ENCODE measurements at regions not wholly inside any gene's neighbourhood (a gene's known extent, or its start where the extent isn't known, plus 50 kb on each side); places are given as distances from the start of the nearest gene placed in this dataset.
"Not testable (repeated sequence)": the region's sequence is repeated elsewhere in the genome, so short reads cannot be mapped to it uniquely, and the experiment has no call there.

DNA sequence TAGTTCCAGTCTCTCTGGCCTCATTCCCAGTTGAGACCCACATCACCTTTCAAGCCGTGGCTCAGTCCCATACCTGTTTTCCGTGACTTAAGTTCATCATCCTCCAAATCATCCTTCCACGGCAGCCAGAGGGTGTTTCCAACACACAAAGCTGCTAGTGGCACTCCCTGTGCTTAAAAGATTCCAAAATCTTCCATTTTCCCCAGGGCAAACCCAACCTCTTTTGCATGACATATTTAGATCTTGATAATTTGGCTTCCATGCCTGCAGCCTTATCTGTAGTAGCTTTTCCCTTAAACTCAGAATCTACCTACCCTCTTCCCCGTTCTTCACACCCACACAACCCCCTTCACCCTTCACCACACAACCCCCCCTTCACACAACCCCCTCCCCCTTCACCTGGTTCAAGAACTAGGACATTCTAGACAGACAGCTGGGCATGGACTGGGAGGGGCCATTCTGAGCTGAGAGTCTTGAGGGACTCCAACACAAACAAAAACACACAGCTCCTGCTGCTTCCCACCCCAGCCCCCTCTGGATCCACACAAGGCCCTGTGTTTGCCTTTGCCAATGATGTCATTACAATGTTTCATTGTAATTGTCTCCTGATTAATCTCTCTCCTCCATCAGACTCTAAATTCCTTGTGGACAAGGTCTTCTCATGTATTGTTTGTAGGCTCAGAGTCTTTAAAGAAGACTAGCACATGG is 268.2 kb downstream of the SH3GL2 start:
- DNase-seq: no peak

DNA sequence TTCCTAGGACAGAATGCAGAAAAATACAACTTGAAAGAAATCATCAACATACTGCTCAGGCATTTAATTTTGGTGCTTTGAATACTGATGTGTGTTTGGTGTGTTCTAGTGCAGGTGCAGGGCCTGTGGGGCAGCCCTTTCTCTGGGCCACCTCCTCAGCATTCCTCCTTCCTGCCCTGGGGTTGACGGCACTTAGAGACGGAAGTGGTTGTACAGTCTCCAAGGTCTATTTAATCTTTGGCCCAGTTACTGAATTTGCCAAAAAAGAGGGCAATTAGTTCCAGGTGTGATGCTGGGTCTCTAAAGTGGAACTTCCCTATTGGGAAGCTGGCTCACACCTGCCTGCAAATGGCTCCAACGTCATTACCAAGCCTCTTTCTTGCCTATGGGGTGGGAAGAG is 269.0 kb downstream of the SH3GL2 start:
- no peak for DNase-seq

DNA sequence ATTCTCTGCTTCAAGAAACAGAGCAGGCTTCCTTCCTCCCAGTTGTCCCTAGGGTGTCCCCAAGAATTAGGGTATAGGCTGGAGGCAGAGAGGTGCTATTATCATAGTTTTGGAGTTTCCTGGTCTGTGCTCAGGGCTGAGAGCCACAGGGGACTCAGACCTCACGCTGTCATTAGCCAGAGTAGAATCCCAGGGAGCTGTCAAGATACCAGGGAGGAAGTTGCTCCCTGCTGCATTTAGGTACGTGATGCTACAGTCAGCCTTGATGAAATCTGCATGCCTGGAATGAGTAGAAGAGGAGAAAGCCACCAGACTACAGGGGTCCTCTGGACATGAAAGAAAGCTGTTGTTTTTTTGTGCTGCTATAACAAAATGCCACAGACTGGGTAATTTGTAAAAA is 273.2 kb downstream of the SH3GL2 start:
- DNase-seq: no peak

DNA sequence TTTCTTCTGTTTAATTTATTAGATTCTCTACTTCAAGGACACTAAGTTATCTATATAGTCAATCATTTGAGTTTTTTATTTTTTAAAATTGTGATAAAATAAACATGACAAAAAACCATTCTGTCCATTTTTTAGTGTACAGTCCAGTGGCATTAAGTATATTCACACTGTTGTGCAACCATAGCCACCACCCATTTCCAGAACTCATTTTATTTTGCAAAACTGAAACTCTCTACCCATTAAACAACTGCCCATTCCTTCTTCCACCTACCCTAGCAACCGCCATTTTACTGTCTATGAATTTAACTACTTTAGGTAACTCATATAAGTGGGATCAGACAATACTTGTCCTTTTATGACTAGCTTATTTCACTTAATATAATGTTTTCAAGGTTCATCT is 275.6 kb downstream of the SH3GL2 start:
- no peak for DNase-seq

DNA sequence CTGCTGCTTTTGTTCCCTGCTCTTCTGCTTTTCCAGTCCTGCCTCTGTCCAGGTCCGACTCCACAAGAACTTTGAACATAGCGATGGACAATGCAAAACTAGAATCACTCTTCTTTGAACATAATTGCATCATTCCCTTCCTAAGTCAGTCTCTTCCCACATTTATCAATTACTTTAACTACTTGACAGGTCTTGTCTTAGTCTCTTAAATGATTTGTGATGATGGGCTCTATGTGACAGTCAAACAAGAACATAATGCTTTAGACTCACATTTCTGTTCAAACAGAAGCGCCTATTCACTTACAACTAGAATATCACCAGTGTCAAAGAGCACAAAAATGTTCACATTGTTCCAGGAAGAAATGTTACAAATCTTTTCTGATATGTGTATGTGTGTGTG is 278.1 kb downstream of the SH3GL2 start:
- DNase-seq: no peak

DNA sequence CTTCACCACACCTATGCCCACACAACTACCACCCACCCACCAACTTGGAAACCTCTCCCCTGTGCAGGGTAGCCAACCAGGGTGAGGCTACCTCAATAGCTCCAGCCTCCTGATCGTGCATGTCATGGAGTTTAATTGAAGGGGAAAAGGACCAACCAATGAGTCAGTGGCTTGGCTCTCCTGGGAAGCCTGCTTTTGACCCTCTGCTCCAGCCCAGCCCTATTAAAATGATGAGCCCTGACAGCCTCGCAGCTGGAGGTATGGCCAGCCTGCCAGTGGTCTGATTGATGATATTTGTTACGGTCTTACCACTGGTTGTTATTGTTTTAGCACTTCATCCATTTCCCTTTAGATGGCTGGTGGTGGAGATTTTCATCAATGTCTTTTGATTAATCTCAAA is 280.4 kb downstream of the SH3GL2 start:
- no peak for DNase-seq

DNA sequence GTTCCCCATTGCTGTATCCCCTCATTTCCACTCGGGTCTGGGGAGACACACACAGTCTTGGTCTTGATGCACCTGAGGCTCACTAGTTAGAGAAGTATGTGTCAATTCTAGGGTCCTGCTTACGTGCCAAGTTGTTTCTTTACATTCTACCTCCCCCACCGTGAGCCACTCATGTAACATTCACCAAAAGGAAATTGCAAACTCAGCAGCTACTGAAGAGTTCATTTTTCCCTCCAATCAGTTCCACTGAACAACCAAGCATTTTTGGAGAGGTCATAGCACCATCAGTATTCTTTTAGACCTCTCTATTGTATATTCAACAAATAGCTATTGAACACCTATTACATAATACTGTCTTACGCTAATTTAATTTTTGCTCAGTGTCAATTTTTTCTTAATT is 281.1 kb downstream of the SH3GL2 start:
- no peak for DNase-seq

DNA sequence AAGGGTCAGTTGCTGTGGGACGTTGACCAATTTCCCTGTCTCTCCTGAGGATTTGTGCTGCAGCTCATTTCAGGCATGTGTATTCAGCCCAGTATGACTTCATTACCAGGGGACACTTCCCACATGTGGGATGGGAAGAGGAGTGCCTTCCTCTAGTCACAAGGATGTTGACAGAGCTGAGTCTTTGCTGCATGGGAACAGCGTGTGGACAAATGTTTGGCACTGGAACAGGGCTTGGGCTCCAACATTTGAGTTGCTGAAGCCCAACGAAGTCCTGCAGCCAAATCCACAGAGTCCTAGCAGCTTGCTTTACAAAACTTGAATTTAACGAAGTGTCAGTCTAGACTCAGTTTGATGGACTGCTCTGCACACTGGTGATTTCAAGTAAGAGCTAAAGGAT is 283.2 kb downstream of the SH3GL2 start:
- no peak for DNase-seq

DNA sequence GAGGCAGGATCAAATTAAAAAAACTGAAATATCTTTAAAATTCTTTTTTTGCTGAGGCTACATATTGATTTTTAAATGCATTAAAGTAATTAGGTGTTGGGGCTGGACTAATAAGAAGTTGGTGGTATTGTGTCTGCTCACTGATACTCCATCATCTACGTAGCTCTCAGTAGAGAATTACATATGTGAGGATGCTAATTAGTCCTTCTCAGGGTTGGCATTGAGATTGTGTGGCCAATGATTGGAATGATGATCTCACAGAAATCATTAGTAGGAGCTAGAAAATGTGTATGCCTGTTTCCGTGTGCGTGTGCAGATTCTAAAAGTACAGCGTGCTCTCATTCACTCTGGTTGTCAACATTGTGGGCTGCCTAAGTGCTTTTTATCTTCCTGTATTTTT is 283.8 kb downstream of the SH3GL2 start:
- no peak for DNase-seq

DNA sequence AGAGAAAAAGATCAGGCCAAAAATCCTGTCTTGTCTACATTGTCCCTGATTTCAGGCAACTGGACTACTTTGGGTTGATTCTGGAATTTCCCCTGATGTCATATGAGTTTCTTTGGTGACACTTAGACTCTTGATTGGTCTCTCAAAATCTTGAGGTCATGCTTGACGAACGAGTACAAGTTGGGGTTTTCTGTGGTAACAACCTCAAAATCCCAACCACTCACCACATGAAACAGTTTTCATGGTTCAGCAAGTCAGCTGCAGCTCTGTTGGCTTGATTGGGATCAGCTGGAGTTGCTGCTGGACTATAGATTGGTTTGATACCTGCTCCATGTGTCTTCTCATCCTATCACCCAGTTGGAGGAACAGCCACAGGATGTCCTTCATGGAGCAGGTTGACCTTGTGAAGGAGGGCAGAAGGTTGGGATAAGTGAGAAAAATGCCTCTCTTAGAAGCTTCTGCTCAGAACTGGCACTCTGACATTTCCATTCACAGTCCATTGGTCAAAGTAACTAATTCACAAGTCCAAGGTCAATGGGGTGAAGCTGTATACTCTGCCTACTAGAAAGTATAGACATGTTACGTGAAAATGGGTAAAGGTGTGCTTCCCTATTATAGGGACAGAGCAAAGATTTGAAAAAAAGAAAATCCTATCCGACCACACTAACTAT is 284.5 kb downstream of the SH3GL2 start:
- DNase-seq: no peak

DNA sequence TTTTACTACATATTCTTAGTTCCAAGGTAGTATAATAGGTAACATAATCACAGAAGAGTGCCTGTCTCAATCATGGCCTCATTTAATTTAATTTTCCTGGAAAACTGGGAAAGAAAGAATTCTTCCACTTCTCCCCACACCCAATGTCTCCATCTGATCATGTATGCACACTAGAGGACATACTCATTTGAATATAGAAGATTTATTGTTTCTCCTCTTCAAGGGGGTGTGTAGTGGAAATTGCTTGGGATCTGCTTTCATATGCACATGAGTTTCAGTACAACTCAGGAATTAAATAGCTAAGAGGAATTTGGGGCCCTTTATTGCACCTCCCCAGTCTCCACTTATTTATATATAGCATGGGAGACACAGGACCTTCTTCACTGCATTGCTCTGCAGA is 285.1 kb downstream of the SH3GL2 start:
- DNase-seq: no peak

DNA sequence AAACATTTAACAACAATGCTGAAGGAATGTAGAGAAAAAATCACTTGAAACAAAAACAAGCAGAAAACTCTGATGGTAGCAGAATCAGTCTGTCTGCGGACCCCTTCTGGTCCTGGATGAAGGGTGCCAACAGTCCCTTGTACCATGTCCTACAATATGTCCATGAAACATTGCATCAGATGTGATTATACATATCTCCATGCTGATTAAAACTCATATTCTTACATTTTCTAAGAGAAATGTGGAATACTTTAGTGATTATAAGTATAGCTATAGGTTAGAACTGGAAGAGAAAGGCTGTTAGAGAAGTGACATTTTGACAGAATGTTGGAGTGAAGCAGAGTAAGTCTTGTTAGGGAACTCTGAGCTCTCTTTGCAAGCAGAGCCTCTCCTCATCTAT is 286.1 kb downstream of the SH3GL2 start:
- DNase-seq: no peak

DNA sequence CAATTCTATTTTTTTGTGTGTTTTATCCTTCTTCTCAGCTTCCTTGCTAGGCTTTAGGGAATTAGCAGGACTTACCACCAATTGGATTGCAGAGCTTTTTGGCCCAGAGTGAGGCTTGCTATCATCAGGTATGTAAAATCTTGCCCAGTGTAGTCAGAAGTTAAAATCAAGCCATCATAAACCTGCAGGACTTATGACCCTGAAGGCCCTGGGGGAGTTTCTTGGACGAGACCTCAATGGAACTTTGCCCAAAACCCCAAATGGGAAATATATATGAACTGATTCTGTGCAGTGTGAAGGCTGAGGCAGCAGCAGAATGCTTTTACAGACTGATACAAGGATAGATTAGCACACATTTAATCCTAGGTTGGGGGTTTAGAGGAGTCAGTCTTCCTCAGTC is 287.0 kb downstream of the SH3GL2 start:
- DNase-seq: no peak

DNA sequence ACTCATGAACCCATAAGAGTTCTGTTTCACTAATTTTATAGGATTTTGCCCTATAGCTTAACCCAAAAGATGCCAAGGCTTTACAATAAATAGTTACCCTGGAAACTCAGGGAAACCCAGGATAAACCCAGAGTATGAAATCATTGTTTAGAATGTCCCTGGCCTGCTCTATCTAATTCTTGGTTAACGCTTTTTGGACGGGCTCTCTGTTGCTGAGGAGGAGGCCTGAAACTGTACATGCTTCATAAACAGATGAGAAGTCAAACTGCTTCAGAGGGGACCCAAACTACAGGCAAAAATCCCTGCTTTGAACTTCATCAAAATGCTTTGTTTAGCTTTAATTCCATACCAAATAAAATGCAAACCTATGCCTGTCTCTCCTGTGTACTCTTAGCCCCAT is 291.9 kb downstream of the SH3GL2 start:
- no peak for DNase-seq

DNA sequence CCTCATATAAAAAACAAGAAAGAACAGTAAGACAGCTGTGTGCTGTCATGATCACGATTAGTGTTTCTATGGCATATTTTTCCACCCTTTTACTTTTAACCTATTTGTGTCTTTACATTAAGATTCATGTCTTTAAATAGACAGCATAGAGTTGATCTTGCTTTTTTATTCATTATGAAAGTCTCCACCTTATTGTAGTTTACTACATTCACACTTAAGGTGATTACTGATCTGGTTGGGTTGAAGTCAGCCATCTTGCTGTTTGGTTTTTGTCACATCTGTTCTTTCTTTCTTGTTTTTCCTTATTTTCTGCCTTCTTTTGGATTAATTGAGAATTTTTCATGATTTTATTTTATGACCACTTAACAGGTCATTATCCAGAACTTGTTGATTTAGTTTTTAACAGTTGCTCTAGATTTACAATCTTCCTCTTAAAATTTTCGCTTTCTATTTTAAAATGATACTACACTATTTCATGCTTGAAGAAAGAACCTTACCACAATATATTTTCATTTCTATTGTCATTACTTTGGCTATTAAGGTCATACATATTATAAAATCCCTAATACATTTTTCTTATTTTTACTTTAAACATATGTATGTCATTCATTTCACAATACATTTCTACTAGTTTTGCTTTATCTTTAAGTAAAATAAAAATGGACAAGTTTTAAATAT is 292.5 kb downstream of the SH3GL2 start:
- DNase-seq: no peak

DNA sequence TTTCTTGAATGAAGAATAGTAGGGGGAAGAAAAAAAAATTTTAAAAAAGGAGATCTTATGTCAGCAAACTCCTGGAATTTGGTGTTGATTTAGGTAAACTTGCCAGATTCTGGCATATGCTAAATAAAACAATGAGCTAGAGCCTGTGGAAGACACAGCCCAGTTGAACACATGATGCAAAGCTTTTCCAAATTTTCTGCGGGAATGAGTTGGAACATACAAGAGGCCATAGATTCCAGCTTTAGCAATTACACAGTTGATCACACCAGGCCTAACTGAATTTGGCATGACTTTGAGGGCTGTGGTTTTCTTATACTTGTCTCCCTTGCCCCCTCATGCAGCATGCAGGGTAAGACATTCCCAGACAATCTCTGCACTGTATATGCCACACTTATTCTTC is 297.0 kb downstream of the SH3GL2 start:
- no peak for DNase-seq

DNA sequence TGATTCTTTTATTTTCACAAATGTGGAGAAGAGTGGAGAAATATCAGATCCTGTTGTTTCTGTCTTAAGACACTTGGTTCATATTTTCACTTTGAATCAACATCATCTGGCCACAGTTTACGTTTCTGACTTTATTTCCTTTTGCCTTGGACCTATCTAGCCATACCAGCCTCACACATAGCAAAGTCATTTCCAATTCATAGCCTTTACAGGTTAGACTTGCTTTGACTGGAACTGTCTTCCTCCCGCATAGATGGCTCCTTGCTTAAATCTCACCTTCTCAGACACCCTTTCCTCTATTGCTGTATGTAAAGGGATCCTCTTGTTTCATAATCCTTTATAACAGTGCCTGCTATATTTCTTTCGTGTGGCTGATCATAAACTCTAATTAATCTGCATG is 297.8 kb downstream of the SH3GL2 start:
- DNase-seq: no peak

DNA sequence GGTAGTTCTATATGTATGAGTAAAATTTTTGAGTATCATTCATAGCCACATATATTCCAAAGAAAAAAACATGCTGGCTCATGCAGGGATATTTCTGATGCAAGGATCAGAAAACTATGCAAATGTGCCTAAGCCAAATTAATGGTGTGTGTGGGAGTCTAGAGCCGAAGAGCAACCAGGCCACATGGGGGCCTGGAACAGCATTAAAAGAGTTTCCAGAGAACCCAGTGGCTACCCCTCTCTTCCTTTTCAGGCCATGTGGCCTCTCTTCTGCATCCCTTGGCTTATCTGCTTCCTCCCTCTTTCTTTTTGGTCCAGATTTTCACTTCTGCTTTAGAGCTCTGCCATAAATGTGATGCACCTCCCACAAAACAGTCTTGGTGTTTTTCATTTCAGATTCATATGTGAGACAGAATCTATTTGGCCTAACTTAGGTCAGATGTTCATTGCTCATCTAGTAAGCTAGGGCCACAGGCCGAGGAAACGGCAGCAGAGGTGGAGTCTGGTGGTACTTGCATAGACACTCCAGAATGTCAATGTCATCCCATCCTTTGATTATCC is 300.0 kb downstream of the SH3GL2 start:
- DNase-seq: no peak

DNA sequence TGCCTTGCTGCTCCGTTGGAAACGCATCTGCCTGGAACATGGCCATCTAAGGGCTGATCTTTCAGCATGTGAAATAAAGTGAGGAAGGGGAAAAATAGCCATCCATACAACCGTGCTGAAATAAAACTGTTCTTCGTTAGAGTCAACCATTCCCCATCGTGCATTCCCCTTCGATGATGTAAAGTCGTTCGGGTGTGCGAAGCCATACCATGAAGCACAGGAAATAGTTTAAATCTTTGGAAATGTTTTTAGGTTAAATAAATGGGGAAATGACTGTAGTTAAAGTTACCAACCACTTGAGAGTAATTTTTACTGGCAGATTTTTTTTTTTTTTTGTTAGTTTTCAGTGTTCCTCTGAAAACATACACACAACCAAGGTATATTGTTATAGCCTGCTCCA is 302.5 kb downstream of the SH3GL2 start:
- DNase-seq: no peak

DNA sequence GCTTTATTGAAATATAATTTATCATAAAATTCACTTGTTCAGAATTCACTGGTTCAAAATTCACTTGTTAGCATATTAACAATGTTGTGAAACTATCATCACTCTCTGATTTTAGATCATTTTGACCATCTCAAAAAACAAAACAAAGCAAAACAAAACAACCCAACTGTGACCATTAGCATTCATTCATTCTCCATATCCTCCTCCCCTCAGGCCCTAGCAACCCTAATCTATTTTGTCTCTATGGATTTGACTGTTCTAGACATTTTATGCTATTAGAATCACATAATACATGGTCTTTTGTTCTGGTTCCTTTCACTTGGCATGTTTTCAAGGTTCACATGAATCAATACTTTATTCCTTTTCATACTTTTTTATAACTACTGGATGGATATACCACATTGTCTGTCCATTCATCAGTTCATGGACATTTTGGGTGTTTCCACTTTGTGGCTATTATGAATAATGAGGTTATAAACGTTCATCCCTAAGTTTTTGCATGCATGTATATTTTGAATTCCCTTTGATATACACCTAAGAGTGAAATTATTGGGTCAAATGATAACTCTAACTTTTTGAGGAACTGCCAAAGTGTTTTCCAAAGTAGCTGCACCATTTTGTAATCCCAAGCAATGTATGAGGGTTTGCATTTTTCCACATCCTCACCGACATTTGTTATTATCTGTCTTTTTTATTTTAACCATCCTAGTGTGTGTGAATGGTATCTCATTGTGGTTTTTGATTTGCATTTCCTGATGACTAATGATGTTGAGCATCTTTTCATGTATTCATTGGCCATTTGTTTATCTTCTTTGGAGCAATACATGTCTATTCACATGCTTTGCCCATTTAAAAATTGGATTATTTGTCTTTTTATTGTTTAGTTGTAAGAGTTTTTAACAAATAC is 304.1 kb downstream of the SH3GL2 start:
- DNase-seq: no peak

DNA sequence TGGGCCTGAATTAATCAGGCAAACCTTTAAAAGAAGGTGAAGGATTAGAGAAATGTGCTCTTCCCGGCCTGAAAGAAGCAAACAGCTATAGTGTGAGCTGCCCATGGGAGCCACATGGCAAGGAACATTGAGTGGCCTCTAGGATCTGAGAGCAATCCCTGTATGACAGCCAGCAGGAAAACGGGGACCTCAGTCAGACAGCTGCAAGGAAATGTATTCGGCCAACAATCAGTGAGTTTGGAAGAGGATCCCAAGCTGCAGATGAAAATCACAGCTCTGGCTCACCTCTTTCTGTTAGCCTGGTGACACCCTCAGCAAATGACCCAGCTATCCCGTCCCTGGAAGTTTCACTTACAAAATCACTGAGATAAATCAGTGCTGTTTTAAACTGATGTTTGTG is 309.2 kb downstream of the SH3GL2 start:
- DNase-seq: no peak

DNA sequence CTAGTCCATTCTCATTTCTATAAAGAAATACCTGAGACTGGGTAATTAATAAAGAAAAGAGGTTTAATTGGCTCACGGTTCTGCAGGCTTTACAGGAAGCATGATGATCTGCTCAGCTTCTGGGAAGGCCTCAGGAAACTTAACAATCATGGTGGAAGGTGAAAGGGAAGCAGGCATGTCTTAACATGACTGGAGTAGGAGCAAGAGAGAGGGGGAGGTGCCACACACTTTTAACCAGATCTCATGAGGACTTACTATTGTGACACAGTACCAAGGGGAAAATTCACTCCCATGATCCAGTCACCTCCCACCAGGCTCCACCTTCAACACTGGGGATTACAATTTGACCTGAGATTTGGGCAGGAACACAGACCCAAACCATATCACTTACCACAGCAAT is 310.1 kb downstream of the SH3GL2 start:
- DNase-seq: not testable (repeated sequence)

All from hematopoietic multipotent progenitor cell treated with erythropoietin and hydrocortisone succinate and interleukin-3 and kit ligand, for 4 days (in vitro differentiated cells).